SW 1271 (cell line): ENCODE measurements at regions not wholly inside any gene's neighbourhood (a gene's known extent, or its start where the extent isn't known, plus 50 kb on each side); places are given as distances from the start of the nearest gene placed in this dataset.
"Not testable (repeated sequence)": the region's sequence is repeated elsewhere in the genome, so short reads cannot be mapped to it uniquely, and the experiment has no call there.

ENCODE experiments used
- DNase-seq, 2 experiments: peaks; one replicate each; lab custom pipeline; 2025; lab: John Stamatoyannopoulos, UW

GRCh38 chr2:76268484-76268883 is 557.8 kb upstream of the GCFC2 start:
- no peak for DNase-seq

DNA sequence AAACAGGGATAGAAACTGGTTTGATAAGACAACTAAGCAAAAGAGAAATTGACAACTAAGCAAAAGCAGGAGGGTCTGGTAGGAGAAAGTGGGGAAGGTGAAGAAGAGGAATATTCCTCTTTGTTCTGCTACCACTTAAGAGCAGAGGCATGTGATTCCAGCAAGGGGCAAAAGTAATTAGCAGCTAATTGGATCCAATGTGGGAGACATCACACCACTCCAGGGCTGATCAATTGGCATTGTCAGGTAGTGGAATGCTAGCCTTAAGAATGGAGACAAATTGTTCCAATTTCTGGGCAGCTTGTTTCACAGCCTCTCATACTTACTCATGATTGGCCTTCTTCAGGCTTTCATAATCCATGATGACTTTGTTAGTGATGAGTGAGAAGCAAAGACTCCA is 547.1 kb upstream of the GCFC2 start:
- no peak for DNase-seq

DNA sequence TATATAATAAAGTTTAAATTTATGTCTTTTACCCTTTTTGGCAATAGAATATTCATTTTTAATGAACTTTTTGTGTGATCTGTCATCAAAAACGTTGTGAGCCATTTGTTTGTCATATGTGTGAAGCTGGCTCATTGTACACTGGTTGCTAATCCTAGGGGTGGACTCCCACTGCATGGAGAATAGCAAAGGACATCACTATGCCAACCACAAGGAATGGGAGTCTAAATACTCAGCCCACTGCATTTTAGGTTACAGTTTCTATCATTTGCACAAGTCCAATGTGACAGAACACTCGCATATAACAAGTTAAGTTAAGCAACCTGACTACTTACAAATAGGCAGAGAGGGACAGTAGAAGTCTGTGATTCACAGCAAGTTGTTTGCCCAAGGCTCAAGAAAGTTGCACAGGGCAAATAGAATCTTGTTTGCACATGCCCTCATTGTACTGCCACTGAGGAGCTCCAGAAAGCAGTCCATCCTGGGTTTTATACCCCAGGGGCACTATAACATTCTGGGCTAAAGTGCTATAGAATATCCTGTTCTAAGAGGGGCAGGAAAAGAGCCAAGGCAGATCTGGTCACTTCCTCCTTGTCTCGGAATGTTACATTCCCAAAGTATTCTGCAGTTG is 545.9 kb upstream of the GCFC2 start:
- no peak for DNase-seq

GRCh38 chr2:76252704-76253103 is 542.0 kb upstream of the GCFC2 start:
- no peak for DNase-seq

DNA sequence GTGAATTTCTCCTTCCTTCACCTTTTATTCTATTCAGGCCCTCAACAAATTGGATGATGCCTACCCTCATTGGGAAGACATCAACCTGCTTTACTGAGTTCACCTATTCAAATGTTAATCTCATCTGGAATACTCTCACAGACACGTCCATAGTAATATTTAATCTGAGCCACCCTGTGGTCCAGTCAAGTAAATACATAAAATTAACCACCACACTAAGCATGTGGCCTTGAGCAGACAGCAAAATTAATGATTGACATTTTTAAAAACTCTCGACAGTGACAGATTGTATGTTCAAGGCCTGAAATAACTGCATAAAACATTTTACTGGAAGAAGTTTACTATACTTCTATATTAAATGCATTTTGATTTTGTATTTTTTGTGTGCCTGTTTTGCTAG is 540.6 kb upstream of the GCFC2 start:
- DNase-seq, result no peak

DNA sequence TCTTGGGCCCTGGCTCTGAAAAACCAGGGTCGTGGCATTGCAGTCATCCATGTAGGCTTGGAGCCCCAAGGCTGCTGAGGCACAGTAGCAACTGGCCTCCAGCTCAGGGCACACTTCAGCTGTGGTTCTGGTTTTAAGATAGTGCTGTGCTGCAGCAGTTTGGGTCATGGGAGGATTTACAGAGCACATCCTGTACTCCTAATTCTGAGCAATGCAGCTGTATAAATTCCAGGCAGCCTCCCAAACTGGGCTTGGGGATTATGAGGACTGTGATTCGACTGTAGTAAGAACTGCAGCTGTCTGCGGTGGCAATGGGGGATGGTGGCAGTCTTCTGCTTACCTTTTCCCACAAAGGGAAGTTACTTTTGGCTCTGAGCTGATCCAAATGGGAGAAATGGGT is 536.3 kb upstream of the GCFC2 start:
- no peak for DNase-seq

- no peak for DNase-seq
Observed at GRCh38 chr2:76211991-76212985, 501.6 kb upstream of the GCFC2 start.

- DNase-seq, result no peak
Observed at GRCh38 chr2:76210551-76210950, 499.8 kb upstream of the GCFC2 start.

- DNase-seq, result no peak
Observed at GRCh38 chr2:76204048-76204447, 493.3 kb upstream of the GCFC2 start.

DNA sequence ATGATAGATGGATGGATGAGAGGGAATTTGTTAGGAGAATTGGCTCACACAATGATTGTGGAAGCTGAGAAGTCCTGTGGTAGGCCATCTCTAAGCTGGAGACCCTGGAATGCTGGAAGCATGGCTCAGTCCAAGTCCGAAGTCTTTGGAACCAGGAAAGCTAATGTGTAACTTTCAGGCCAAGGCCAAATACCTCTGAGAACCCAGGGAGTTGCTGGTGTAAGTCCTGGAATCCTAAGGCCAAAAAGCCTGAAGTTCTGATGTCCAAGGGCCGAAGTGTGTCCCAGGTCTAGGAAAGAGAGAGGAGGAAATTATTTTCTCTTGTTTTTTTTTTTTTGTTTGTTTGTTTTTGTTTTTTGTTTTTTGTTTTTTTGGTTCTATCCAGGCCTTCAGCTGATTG is 492.2 kb upstream of the GCFC2 start:
- DNase-seq, result no peak

DNA sequence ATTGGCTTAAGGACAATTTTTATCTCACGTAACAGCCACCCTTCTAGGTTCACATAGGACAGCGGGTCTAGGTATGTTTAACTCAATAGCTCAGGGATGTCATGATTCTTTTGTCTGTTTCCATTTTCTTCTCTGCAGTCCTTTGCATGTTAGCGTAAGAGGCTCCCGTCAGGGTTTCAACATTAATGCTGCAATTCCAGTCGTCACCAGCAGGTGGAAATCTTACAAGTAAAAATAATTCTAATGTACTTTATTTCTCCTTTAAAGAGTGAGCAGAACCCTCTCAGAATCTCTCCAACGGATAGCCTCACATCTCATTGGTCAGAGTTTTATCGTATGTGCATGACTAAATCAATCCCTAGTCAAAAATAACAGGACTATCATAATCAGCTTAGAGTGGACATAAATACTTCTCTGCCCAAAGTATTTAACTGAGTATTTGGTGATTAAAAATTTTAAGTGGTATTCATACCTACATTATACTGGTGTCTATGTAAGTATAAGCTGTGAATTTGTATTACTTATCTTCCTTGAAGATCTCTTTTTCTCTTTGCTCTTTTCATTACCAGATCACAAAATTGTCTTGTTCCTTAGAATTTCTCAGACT is 487.2 kb upstream of the GCFC2 start:
- DNase-seq, result peak; percentile 14 to 57

- DNase-seq, result no peak
Observed at GRCh38 chr2:76197428-76197827, 486.7 kb upstream of the GCFC2 start.

GRCh38 chr2:76194031-76194775 is 483.5 kb upstream of the GCFC2 start:
- no peak for DNase-seq

DNA sequence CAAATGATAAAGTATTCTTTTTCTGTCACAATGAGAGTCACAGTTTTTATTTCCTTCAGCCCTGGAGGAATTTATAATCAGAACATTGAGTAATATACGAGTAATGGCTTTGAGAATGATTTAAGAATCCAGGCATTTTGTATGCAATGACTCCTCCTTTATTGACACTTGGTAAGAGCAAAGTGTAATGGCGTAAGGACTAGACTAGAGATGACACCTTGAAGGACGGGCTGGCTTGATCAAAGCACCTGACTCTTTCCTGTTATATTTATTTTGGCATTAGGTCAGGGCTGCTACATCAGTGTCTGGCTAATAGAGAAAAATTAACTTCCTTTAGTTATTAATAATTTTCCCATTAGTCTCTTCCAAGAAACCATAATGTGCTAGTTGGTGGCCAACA is 482.4 kb upstream of the GCFC2 start:
- no peak for DNase-seq

DNA sequence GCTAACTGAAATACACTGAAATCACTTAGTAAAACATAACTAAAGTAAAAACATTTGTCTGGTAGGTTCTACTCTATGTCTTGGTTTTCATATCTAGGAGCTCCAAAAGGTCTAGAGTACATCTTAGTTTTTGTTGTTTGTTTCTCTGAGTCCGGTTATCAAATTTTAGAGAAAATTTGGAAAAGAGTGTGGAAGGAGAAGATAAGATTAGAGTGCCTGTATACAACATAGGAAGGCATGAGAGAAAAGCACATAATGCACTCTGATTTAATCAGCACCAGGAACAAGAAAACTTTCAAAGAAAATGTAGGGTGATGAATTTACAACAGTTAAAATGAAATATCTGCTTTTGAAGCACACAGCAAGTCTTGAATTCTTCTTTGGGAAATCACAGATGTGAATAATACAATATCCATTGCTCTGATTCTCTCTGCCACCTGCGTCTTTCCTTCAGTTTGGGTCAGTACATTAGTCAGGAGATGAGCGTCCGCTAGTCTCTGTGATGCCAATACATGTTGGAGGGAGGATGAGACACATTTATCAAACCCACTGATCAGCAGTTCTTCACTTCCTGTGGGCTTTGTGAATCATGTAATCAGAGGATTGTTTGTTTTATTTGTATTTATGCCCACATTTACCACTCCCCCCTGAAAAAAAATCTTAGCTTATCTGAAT is 477.8 kb upstream of the GCFC2 start:
- no peak for DNase-seq

GRCh38 chr2:76187415-76187814 is 476.7 kb upstream of the GCFC2 start:
- DNase-seq, result no peak

GRCh38 chr2:76180676-76181075 is 470.0 kb upstream of the GCFC2 start:
- DNase-seq, result no peak

- DNase-seq, result no peak
Observed at GRCh38 chr2:76178610-76179009, 467.9 kb upstream of the GCFC2 start.

DNA sequence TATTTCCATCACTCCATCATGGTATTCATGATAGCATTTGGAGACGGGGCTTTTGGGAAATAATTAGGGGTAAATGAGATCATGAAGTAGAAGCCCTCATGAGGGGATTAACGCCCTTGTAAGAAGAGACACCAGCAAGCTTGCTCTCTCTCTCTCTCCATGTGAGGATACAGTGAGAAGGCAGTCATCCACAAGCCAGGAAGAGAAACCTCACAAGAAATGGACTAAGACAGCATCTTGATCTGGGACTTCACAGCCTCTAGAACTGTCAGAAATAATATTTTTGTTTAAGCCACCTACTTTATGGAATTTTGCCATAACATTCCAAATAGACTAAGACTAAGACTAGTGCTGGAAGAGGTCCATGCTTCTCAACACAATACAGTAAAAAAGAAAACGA is 464.6 kb upstream of the GCFC2 start:
- no peak for DNase-seq

- DNase-seq, result no peak
Observed at GRCh38 chr2:76174505-76174904, 463.8 kb upstream of the GCFC2 start.

DNA sequence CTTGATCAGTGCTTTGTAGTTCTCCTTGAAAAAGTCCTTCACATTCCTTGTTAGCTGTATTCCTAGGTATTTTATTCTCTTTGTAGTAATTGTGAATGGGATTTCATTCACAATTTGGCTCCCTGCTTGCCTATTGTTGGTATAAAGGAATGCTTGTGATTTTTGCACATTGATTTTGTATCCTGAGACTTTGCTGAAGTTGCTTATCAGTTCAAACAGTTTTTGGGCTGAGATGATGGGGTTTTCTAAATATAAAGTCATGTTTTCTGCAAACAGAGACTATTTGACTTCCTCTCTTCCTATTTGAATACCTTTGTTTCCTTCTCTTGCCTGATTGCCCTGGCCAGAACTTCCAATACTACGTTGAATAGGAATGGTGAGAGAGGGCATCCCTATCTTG is 462.5 kb upstream of the GCFC2 start:
- not testable (repeated sequence) for DNase-seq

DNA sequence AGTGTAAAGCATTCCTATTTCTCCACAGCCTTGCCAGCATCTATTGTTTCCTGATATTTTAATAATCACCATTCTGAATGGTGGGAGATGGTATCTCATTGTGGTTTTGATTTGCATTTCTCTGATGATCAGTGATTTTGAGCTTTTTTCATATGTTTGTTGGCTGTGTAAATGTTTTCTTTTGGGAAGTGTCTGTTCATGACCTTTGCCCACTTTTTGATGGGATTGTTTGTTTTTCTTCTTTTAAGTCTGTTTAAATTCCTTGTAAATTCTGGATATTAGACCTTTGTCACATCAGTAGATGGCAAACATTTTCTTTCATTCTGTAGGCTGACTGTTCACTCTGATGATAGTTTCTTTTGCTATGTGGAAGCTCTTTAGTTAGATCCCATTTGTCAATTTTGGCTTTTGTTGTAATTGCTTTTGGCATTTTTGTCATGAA is 461.5 kb upstream of the GCFC2 start:
- DNase-seq, result not testable (repeated sequence)
